Activated CD8-positive, alpha-beta memory T cell treated with anti-CD3 and anti-CD28 coated beads for 36 hours (primary cell): ENCODE measurements at regions not wholly inside any gene's neighbourhood (a gene's known extent, or its start where the extent isn't known, plus 50 kb on each side); places are given as distances from the start of the nearest gene placed in this dataset.
"Not testable (repeated sequence)": the region's sequence is repeated elsewhere in the genome, so short reads cannot be mapped to it uniquely, and the experiment has no call there.

ENCODE experiments used
- CTCF ChIA-PET: fragments of 350-600 bp; sonication (Branson Sonifier 250); formaldehyde crosslinking; loops from one replicate; lab custom pipeline; 2021; ENCODE audit warnings: antibody characterized with exemption; lab: Charles Lee
- POLR2A ChIA-PET: fragments of 350-600 bp; sonication (Branson Sonifier 250); formaldehyde crosslinking; loops from one replicate; lab custom pipeline; 2021; ENCODE audit warnings: antibody characterized with exemption; lab: Charles Lee

- CTCF ChIA-PET = no interaction called here
These were observed 295.8 kb downstream of the PREX1 start for GRCh38 chr20:48532028-48532427.

GRCh38 chr20:48531505-48531904 is 296.3 kb downstream of the PREX1 start:
- ChIA-PET CTCF (no interaction called here), POLR2A (no interaction called here)

More at GRCh38 chr20:48532028-48532427, 295.8 kb downstream of the PREX1 start:
- POLR2A ChIA-PET = no interaction called here

GRCh38 chr20:48530957-48531356 is 296.8 kb downstream of the PREX1 start:
- ChIA-PET CTCF (no interaction called here), POLR2A (no interaction called here)

- ChIA-PET CTCF (no interaction called here), POLR2A (no interaction called here)
These were observed 299.5 kb downstream of the PREX1 start for GRCh38 chr20:48528346-48528745.

GRCh38 chr20:48527771-48528170 is 300.0 kb downstream of the PREX1 start:
- ChIA-PET POLR2A (no interaction called here), CTCF (no interaction called here)

- ChIA-PET CTCF (no interaction called here), POLR2A (no interaction called here)
These were observed 300.9 kb downstream of the PREX1 start for GRCh38 chr20:48526936-48527335.

- ChIA-PET POLR2A (no interaction called here), CTCF (no interaction called here)
These were observed 302.4 kb downstream of the PREX1 start for GRCh38 chr20:48525400-48525799.

GRCh38 chr20:48524582-48524981 is 303.2 kb downstream of the PREX1 start:
- ChIA-PET POLR2A (no interaction called here), CTCF (no interaction called here)

GRCh38 chr20:48523191-48523995 is 304.4 kb downstream of the PREX1 start:
- CTCF ChIA-PET = no interaction called here

GRCh38 chr20:48521121-48521520 is 306.7 kb downstream of the PREX1 start:
- CTCF ChIA-PET = no interaction called here
- POLR2A ChIA-PET = no interaction called here

More at GRCh38 chr20:48523191-48523995, 304.4 kb downstream of the PREX1 start:
- POLR2A ChIA-PET = no interaction called here

GRCh38 chr20:48516196-48516595 is 311.6 kb downstream of the PREX1 start:
- CTCF ChIA-PET = interaction anchor here (0.6 to 1.2 kb wide), 2 partner anchors 621 to 622 kb away, joined by 3 to 5 read pairs; no protein-coding TSS in a partner anchor
- POLR2A ChIA-PET = interaction anchor here (1.2 kb wide), 1 partner anchor 621 kb away, joined by 10 read pairs; no protein-coding TSS in a partner anchor

GRCh38 chr20:48514577-48514976 is 313.2 kb downstream of the PREX1 start:
- POLR2A ChIA-PET, CTCF ChIA-PET: not testable (repeated sequence)

GRCh38 chr20:48512539-48512938 is 315.3 kb downstream of the PREX1 start:
- POLR2A ChIA-PET, CTCF ChIA-PET: not testable (repeated sequence)

- POLR2A ChIA-PET, CTCF ChIA-PET: not testable (repeated sequence)
These were observed 322.7 kb downstream of the PREX1 start for GRCh38 chr20:48505066-48505465.

- CTCF ChIA-PET = no interaction called here
- POLR2A ChIA-PET = no interaction called here
These were observed 324.5 kb downstream of the PREX1 start for GRCh38 chr20:48503166-48503815.

GRCh38 chr20:48502758-48503157 is 325.0 kb downstream of the PREX1 start:
- POLR2A ChIA-PET = no interaction called here
- CTCF ChIA-PET = no interaction called here

- ChIA-PET CTCF (no interaction called here), POLR2A (no interaction called here)
These were observed 325.8 kb downstream of the PREX1 start for GRCh38 chr20:48502016-48502415.

- CTCF ChIA-PET, POLR2A ChIA-PET: not testable (repeated sequence)
These were observed 326.9 kb downstream of the PREX1 start for GRCh38 chr20:48500900-48501299.

- POLR2A ChIA-PET, CTCF ChIA-PET: not testable (repeated sequence)
These were observed 328.9 kb downstream of the PREX1 start for GRCh38 chr20:48498939-48499338.

- CTCF ChIA-PET, POLR2A ChIA-PET: not testable (repeated sequence)
These were observed 329.7 kb downstream of the PREX1 start for GRCh38 chr20:48498125-48498524.

- POLR2A ChIA-PET = no interaction called here
These were observed 333.8 kb downstream of the PREX1 start for GRCh38 chr20:48493966-48494365.

More at GRCh38 chr20:48493966-48494365, 333.8 kb downstream of the PREX1 start:
- CTCF ChIA-PET = no interaction called here
